GM21619 (cell line): ENCODE measurements at regions not wholly inside any gene's neighbourhood (a gene's known extent, or its start where the extent isn't known, plus 50 kb on each side); places are given as distances from the start of the nearest gene placed in this dataset.

Experiments
- ATAC-seq: cut with Tn5 transposase; IDR thresholded peaks from one replicate; pipeline ENCODE4 v1.9.1; 2021; ENCODE audit not compliant: unreplicated experiment

- ATAC-seq = no peak
These were observed 554.3 kb downstream of the ZEB2 start for GRCh38 chr2:143965493-143966164.

GRCh38 chr2:143964891-143965290, 555.0 kb downstream of the ZEB2 start:
- no peak for ATAC-seq

- ATAC-seq = no peak
These were observed 559.7 kb downstream of the ZEB2 start for GRCh38 chr2:143960177-143960576.

- no peak for ATAC-seq
These were observed 562.6 kb downstream of the ZEB2 start for GRCh38 chr2:143957321-143957720.

- no peak for ATAC-seq
These were observed 564.4 kb downstream of the ZEB2 start for GRCh38 chr2:143955401-143956065.

GRCh38 chr2:143954844-143955243, 565.1 kb downstream of the ZEB2 start:
- ATAC-seq = no peak

- ATAC-seq = no peak
These were observed 565.7 kb downstream of the ZEB2 start for GRCh38 chr2:143954186-143954585.

GRCh38 chr2:143953451-143954030, 566.4 kb downstream of the ZEB2 start:
- no peak for ATAC-seq

GRCh38 chr2:143952536-143952935, 567.4 kb downstream of the ZEB2 start:
- no peak for ATAC-seq

GRCh38 chr2:143950704-143951103, 569.2 kb downstream of the ZEB2 start:
- ATAC-seq = no peak

GRCh38 chr2:143949121-143949848, 570.6 kb downstream of the ZEB2 start:
- peak; percentile 58 for ATAC-seq

GRCh38 chr2:143948710-143949109, 571.2 kb downstream of the ZEB2 start:
- no peak for ATAC-seq

- ATAC-seq = no peak
These were observed 573.2 kb downstream of the ZEB2 start for GRCh38 chr2:143946436-143947391.

GRCh38 chr2:143942486-143942885, 577.4 kb downstream of the ZEB2 start:
- ATAC-seq = no peak

GRCh38 chr2:143940720-143941119, 579.2 kb downstream of the ZEB2 start:
- no peak for ATAC-seq

GRCh38 chr2:143939626-143940330, 580.1 kb downstream of the ZEB2 start:
- no peak for ATAC-seq

- no peak for ATAC-seq
These were observed 582.1 kb downstream of the ZEB2 start for GRCh38 chr2:143937723-143938350.

- peak; percentile 66 for ATAC-seq
These were observed 582.8 kb downstream of the ZEB2 start for GRCh38 chr2:143936848-143937722.

- no peak for ATAC-seq
These were observed 583.4 kb downstream of the ZEB2 start for GRCh38 chr2:143936538-143936847.
